ENCODE measurements at regions not wholly inside any gene's neighbourhood (a gene's known extent, or its start where the extent isn't known, plus 50 kb on each side); places are given as distances from the start of the nearest gene placed in this dataset.

DNA sequence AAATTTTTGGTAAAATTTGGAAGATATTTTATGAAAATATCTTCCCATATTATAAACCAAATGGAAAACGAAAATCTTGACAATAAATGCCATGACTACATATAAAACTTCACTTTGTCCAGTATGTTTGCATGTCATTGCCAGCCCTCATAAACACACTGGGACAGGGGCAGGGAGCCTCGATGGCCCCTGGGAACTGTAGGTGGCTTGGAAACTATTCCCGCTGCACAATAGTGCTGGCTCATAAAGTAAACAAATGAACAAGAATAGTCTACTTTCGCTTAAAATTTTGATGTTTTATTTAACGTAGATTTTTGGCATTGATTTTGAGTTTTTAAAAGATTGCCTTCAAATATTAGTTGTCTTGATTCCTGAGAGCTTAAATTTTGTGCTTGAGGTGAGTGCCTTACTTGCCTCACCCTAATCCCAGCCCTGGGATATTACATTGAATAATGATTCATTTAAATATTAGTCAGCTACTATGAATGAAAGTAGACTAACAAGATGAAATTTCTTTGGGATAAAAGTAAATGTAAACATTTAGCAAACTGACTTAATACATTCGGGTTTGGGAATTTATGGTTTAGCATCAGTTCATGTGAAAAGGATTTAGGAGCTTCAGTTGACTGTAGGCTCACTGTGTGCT lies 74.0 kb upstream of the PKP2 start:
- TF ChIP-seq, protein P1, sequence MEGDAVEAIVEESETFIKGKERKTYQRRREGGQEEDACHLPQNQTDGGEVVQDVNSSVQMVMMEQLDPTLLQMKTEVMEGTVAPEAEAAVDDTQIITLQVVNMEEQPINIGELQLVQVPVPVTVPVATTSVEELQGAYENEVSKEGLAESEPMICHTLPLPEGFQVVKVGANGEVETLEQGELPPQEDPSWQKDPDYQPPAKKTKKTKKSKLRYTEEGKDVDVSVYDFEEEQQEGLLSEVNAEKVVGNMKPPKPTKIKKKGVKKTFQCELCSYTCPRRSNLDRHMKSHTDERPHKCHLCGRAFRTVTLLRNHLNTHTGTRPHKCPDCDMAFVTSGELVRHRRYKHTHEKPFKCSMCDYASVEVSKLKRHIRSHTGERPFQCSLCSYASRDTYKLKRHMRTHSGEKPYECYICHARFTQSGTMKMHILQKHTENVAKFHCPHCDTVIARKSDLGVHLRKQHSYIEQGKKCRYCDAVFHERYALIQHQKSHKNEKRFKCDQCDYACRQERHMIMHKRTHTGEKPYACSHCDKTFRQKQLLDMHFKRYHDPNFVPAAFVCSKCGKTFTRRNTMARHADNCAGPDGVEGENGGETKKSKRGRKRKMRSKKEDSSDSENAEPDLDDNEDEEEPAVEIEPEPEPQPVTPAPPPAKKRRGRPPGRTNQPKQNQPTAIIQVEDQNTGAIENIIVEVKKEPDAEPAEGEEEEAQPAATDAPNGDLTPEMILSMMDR (IDR thresholded peaks at IDR 0.05), result no peak
- no peak for TF ChIP-seq ZFX (IDR thresholded peaks at IDR 0.05; ENCODE audit: borderline replicate concordance)

Data from 22Rv1 (cell line).